Activated CD4-positive, alpha-beta memory T cell treated with anti-CD3 and anti-CD28 coated beads for 36 hours (primary cell): ENCODE measurements at regions not wholly inside any gene's neighbourhood (a gene's known extent, or its start where the extent isn't known, plus 50 kb on each side); places are given as distances from the start of the nearest gene placed in this dataset.

Source experiments
- CTCF ChIA-PET: fragments of 350-600 bp; sonication (Branson Sonifier 250); formaldehyde crosslinking; loops from one replicate; lab custom pipeline; 2021; ENCODE audit warnings: antibody characterized with exemption, inconsistent platforms; lab: Charles Lee
- POLR2A ChIA-PET: fragments of 350-600 bp; sonication (Branson Sonifier 250); formaldehyde crosslinking; loops from one replicate; lab custom pipeline; 2021; ENCODE audit warnings: antibody characterized with exemption; lab: Charles Lee
- DNase-seq: peaks from one replicate; pipeline ENCODE4 v3.0.0-alpha.2; 2020
- H3K27ac Mint-ChIP-seq: one replicate; pipeline ENCODE4 v1.8.0; 2021; ENCODE audit warnings: mixed read lengths
- H3K27me3 Mint-ChIP-seq: one replicate; pipeline ENCODE4 v1.8.0; 2021; ENCODE audit warnings: mixed read lengths
- H3K36me3 Mint-ChIP-seq: one replicate; pipeline ENCODE4 v1.8.0; 2021; ENCODE audit warnings: mixed read lengths
- H3K4me1 Mint-ChIP-seq: one replicate; pipeline ENCODE4 v1.8.0; 2021; ENCODE audit warnings: low read depth, mixed read lengths
- H3K4me3 Mint-ChIP-seq: one replicate; pipeline ENCODE4 v1.8.0; 2021; ENCODE audit warnings: mild to moderate bottlenecking, mixed read lengths
- H3K9me3 Mint-ChIP-seq: one replicate; pipeline ENCODE4 v1.8.0; 2021; ENCODE audit warnings: mixed read lengths
- intact Hi-C: fragments of 100-400 bp; cut with micrococcal nuclease; formaldehyde crosslinking; loops from one replicate; pipeline ENCODE4 v1.15.1; 2023

DNA sequence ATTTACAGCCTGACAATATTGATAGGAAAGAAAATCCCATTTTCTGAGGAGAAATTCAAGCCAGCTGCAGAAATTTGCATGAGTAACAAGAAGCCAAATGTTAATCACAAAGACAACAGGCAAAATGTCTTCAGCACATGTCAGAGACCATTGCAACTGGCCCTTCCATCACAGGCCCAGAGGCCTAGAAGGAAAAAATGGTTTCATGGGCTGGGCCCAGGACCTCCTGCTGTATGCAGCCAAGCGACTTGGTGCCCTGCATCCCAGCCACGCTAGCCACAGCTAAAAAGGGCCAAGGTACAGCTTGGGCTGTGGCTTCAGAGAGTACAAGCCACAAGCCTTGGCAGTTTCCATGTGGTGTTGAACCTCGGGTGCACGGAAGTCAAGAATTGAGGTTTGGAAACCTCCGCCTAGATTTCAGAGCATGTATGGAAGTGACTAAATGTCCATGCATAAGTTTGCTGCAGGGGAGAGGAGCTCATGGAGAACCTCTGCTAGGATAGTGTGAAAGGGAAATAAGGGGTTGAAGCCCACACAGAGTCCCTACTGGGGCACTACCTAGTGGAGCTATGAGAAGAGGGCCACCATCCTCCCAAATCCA is 1474.0 kb downstream of the PCDH9 start:
- no peaks in the 10 kb centered on the region for H3K27me3 Mint-ChIP-seq
- no peak for DNase-seq
- ChIA-PET CTCF (no interaction called here), POLR2A (no interaction called here)
- H3K9me3 Mint-ChIP-seq = peaks cover 33% of the 10 kb centered on the region
- intact Hi-C loops = no loop called here
- H3K4me1 Mint-ChIP-seq = no peaks in the 10 kb centered on the region
- no peaks in the 10 kb centered on the region for H3K36me3 Mint-ChIP-seq
- H3K27ac Mint-ChIP-seq = no peak overlapping the region
- no peak overlapping the region for H3K4me3 Mint-ChIP-seq

DNA sequence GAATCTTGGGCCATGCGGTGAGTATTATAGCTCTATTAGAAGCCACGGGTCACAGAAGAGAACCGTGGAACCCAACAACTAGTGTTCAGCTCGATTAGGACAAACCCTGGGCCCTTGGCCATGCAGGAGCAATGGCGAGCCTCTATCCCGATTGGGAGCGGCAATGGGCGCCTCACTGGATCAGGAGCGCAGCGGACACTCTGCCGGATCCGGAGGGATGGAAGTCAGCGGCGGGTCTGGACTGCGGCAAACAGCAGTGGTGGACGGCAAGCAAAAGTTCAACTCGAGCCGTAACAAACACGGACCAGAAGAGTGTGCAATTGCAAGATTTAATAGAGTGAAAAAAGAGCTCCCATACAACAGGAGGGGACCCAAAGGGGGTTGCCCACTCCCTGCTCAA is 1481.9 kb downstream of the PCDH9 start:
- Mint-ChIP-seq H3K36me3 (no peaks in the 10 kb centered on the region), H3K27ac (no peak overlapping the region), H3K4me3 (no peak overlapping the region), H3K9me3 (peaks cover 28% of the 10 kb centered on the region), H3K27me3 (no peaks in the 10 kb centered on the region), H3K4me1 (no peaks in the 10 kb centered on the region)
- intact Hi-C loops = no loop called here
- ChIA-PET POLR2A (no interaction called here), CTCF (no interaction called here)
- no peak for DNase-seq

DNA sequence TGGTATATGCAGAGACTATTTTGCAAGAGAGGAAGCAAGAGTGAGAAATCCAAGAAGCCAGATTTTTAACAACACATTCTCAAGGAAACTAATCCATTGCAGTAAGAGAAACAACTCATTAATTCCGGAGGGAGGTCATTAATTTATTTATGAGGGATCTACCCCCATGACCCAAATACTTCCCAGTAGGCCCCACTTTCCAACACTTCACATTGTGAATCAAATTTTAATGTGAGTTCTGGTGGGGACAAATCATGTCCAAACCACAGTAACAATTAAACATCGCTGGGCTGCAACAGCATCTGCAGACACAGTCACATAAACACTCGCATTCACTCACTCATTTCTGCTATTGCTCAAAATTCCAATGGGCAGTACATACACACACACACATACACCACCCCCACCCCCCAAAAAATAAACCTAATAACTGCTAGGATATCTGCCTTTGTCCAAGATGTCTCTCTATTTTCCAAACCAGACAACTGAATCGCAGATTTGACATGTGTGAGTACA is 1483.7 kb downstream of the PCDH9 start:
- Mint-ChIP-seq H3K27me3 (no peaks in the 10 kb centered on the region), H3K4me1 (no peaks in the 10 kb centered on the region), H3K27ac (no peak overlapping the region), H3K9me3 (peaks cover 30% of the 10 kb centered on the region), H3K4me3 (no peak overlapping the region), H3K36me3 (no peaks in the 10 kb centered on the region)
- CTCF ChIA-PET = no interaction called here
- intact Hi-C loops = no loop called here
- POLR2A ChIA-PET = no interaction called here
- DNase-seq = no peak

DNA sequence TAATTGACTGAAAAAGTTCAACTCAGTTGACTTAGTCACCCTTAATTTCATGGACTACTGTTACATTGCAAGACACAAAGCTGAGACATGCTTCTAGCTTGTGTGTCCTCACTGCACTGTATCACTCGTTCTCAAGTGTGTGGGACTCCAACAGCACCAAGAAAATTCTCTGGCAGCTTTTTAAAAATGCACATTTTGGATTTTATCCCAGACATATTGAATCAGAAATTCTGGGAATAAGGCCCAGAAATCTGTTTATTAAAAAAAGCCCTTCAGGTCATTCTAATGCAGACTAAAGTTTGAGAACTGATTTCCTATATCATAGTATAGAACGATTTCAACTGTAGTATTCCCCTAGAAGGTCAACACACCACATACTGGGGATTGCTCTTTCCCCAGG is 1485.3 kb downstream of the PCDH9 start:
- no peaks in the 10 kb centered on the region for H3K27me3 Mint-ChIP-seq
- ChIA-PET CTCF (no interaction called here), POLR2A (no interaction called here)
- DNase-seq = no peak
- intact Hi-C loops = no loop called here
- H3K4me3 Mint-ChIP-seq = no peak overlapping the region
- no peaks in the 10 kb centered on the region for H3K36me3 Mint-ChIP-seq
- no peak overlapping the region for H3K27ac Mint-ChIP-seq
- H3K4me1 Mint-ChIP-seq = no peaks in the 10 kb centered on the region
- peaks cover 27% of the 10 kb centered on the region for H3K9me3 Mint-ChIP-seq

DNA sequence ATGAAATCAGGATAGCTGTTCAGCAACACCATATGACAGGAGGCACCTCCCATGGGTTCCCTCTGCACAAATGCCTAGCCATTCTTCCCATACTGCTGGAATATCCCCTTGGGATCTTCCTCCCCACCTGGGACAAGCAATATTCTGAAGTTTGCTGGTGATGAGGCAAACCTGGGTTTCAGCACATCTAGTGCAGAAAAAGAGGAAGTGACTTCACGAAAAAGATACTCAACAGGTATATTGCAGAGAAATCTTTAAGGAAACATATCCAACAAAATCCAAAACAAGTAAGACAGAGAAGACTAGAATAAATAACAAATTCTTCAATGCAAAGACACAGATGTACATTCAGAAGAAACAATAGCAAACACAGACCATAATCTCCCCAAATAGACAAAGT is 1497.0 kb downstream of the PCDH9 start:
- ChIA-PET POLR2A (no interaction called here), CTCF (no interaction called here)
- no peak overlapping the region for H3K27ac Mint-ChIP-seq
- no peaks in the 10 kb centered on the region for H3K27me3 Mint-ChIP-seq
- peaks cover 38% of the 10 kb centered on the region for H3K9me3 Mint-ChIP-seq
- H3K4me1 Mint-ChIP-seq = no peaks in the 10 kb centered on the region
- intact Hi-C loops = no loop called here
- H3K36me3 Mint-ChIP-seq = no peaks in the 10 kb centered on the region
- no peak for DNase-seq
- H3K4me3 Mint-ChIP-seq = no peak overlapping the region

DNA sequence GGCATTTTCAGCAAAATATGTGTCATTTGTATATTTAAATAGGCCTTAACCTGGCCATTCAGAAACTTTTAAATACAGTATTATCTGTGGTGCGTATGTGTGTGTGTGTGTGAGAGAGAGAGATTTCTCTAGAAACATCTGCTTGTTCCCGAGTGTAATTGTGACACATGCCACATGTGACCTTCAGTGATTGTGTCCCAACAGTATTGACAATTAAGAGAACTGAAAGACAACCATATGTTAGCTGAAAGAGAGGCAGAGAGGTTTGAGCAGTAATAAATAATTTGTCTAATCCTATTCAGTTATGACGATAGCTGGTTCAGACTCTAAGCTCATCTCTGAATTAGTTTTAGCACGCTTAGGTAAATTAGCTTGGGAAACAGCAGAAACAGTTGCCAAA is 1503.1 kb downstream of the PCDH9 start:
- no peak overlapping the region for H3K27ac Mint-ChIP-seq
- intact Hi-C loops = no loop called here
- no peaks in the 10 kb centered on the region for H3K36me3 Mint-ChIP-seq
- ChIA-PET POLR2A (no interaction called here), CTCF (no interaction called here)
- H3K9me3 Mint-ChIP-seq = peaks cover 7% of the 10 kb centered on the region
- no peak overlapping the region for H3K4me3 Mint-ChIP-seq
- H3K27me3 Mint-ChIP-seq = no peaks in the 10 kb centered on the region
- no peaks in the 10 kb centered on the region for H3K4me1 Mint-ChIP-seq
- no peak for DNase-seq

DNA sequence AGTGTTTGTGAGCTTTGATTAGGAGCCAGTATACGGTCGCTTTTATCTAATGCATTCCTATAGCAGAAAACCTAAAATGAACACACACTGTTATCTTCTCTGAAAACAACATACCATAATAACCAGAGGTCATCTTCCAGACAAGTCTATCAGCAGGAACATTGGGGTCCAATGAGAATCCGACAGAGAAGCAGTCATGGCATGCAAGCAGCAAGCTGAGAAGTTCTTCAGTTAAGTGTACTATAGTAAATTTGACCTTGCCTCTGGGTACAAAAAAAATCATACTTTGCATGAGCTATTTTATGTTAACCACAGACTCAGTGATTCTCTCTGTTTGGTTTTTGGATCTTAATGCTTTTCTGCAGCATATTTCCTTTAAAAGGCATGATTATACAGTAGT is 1505.1 kb downstream of the PCDH9 start:
- intact Hi-C loops = no loop called here

DNA sequence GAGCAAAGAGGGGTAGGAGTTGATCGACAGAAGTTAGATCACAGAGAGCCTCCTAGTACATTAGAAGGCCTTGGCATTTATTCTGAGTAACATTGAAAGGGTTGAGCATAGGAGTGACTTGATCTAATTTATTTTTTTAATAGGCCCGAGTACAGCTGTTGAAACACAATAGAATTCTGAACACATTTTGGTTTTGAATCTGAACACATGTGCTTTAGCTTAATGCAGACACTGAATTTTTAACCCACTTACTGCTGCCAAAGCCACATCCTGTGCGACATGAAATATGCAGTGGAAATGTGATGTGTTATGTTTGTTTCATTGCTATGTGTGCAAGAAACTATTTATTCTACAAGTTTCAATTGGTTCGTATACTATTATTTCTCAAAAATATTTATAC is 1505.9 kb downstream of the PCDH9 start:
- Mint-ChIP-seq H3K4me1 (no peaks in the 10 kb centered on the region), H3K4me3 (no peak overlapping the region), H3K9me3 (peaks cover 5% of the 10 kb centered on the region), H3K27me3 (no peaks in the 10 kb centered on the region), H3K27ac (no peak overlapping the region), H3K36me3 (no peaks in the 10 kb centered on the region)
- CTCF ChIA-PET = no interaction called here
- DNase-seq = no peak
- intact Hi-C loops = no loop called here
- POLR2A ChIA-PET = no interaction called here

More for the DNA sequence above, 1505.1 kb downstream of the PCDH9 start:
- H3K4me1 Mint-ChIP-seq = no peaks in the 10 kb centered on the region
- no peak overlapping the region for H3K4me3 Mint-ChIP-seq
- H3K36me3 Mint-ChIP-seq = no peaks in the 10 kb centered on the region
- no peak overlapping the region for H3K27ac Mint-ChIP-seq
- DNase-seq = no peak
- ChIA-PET CTCF (no interaction called here), POLR2A (no interaction called here)
- H3K27me3 Mint-ChIP-seq = no peaks in the 10 kb centered on the region
- H3K9me3 Mint-ChIP-seq = peaks cover 1% of the 10 kb centered on the region

DNA sequence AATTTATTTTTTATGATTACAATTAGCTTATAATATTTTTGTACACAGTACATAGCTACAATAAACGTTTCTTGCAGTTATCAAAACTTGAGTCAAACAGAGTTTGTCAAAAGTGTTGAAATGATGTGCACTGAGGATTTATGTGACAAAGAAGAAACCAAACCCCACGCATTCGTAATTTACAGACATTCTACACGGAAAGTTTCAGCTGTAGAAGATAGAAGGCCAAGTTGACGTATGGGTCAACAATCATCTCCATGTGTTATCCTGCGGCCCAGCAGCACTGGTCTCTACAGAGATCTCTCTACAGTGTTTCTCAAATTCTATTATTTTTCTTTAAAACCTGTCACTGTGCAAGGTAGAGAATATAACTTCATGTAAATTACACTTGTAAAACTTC is 1507.6 kb downstream of the PCDH9 start:
- POLR2A ChIA-PET = no interaction called here
- Mint-ChIP-seq H3K27ac (no peak overlapping the region), H3K36me3 (no peaks in the 10 kb centered on the region), H3K4me1 (no peaks in the 10 kb centered on the region), H3K4me3 (no peak overlapping the region), H3K27me3 (no peaks in the 10 kb centered on the region), H3K9me3 (peaks cover 11% of the 10 kb centered on the region)
- DNase-seq = no peak
- CTCF ChIA-PET = no interaction called here
- intact Hi-C loops = no loop called here

DNA sequence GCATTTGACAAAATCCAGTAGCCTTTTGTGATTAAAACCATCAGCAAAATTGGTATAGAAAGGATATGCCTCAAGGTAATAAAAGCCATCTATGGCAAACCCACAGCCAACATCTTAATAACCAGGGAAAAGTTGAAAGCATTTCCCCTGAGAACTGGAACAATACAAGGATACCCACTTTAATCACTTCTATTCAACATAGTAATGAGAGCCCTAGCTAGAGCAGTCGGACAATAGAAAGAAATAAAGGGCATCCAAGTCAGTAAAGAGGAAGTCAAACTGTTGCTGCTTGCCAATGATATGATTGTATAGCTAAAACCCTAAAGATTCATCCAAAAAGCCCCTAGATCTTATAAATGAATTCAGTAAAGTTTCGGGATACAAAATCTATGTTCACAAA is 1510.3 kb downstream of the PCDH9 start:
- ChIA-PET CTCF (no interaction called here), POLR2A (no interaction called here)
- H3K36me3 Mint-ChIP-seq = no peaks in the 10 kb centered on the region
- no peaks in the 10 kb centered on the region for H3K27me3 Mint-ChIP-seq
- no peak for DNase-seq
- no peak overlapping the region for H3K27ac Mint-ChIP-seq
- H3K4me1 Mint-ChIP-seq = no peaks in the 10 kb centered on the region
- peaks cover 16% of the 10 kb centered on the region for H3K9me3 Mint-ChIP-seq
- intact Hi-C loops = no loop called here
- no peak overlapping the region for H3K4me3 Mint-ChIP-seq

DNA sequence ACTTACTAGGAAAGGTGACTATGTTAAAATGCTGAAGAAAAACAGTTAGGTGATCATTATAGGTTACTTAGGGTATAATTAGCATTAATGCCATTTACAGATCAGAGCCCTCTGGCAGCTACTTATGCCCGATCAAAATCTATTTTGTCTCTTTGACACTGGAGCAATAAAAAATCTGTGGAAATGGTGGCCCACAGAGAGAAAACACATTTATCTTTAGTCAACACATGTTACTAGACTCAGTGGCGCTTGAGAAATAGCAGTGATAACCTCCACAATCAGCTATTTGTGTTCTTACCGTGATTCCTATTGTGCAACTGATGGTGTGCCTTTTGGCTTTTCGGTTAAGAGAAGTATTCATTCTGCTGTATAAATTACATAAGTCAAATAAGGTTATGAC is 1519.6 kb downstream of the PCDH9 start:
- Mint-ChIP-seq H3K9me3 (peaks cover 7% of the 10 kb centered on the region), H3K4me1 (no peaks in the 10 kb centered on the region), H3K36me3 (no peaks in the 10 kb centered on the region), H3K27ac (no peak overlapping the region), H3K4me3 (no peak overlapping the region), H3K27me3 (no peaks in the 10 kb centered on the region)
- no peak for DNase-seq
- POLR2A ChIA-PET = no interaction called here
- intact Hi-C loops = no loop called here
- CTCF ChIA-PET = no interaction called here

DNA sequence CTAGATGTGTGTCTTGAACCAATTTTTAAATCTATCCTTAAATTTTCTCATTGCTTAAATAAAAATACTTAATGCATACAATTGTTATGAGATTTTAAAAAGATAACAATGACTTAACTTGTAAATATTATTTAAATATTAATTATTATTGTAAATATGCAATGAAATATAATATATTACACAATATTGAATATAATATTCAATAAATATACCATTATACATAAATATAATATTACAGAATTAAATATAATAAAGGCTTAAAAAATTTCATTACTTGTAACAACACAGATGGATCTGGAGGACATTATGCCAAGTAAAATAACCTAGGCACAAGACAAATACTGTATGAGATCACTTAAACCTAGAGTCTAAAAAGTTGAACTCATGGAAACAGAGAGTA is 1532.3 kb downstream of the PCDH9 start:
- no peak for DNase-seq
- Mint-ChIP-seq H3K27me3 (no peaks in the 10 kb centered on the region), H3K4me3 (no peak overlapping the region), H3K9me3 (peaks cover 6% of the 10 kb centered on the region), H3K27ac (no peak overlapping the region), H3K4me1 (no peaks in the 10 kb centered on the region), H3K36me3 (no peaks in the 10 kb centered on the region)
- intact Hi-C loops = no loop called here
- POLR2A ChIA-PET = no interaction called here
- CTCF ChIA-PET = no interaction called here

DNA sequence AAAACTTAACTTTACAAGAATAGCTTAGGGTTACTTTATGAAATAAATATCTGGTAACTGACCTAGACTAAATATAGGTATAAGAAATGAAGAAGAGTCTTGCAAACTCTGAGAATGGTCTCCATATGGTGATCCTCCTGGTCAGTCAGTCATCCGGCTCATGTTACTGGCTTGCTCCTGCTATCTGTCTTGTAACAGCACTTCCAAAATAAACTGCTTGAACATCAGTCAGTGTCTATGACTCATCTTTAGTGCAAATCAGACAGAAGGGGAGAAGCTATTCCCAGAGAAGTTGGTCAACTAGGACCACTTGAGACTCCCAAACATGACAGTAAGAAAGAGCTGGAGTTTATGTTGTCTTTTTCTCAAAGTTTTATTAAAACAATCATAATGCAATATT is 1550.9 kb downstream of the PCDH9 start:
- Mint-ChIP-seq H3K27me3 (no peaks in the 10 kb centered on the region), H3K4me3 (no peak overlapping the region), H3K36me3 (no peaks in the 10 kb centered on the region), H3K27ac (no peak overlapping the region), H3K4me1 (no peaks in the 10 kb centered on the region), H3K9me3 (peaks cover 15% of the 10 kb centered on the region)
- ChIA-PET CTCF (no interaction called here), POLR2A (no interaction called here)
- DNase-seq = no peak
- intact Hi-C loops = no loop called here
